ENCODE measurements at regions not wholly inside any gene's neighbourhood (a gene's known extent, or its start where the extent isn't known, plus 50 kb on each side); places are given as distances from the start of the nearest gene placed in this dataset.
A peak's percentile ranks its signal among the peaks of the same experiment; 100 is the strongest.

- no peak for DNase-seq (ENCODE audit: low read depth)
- in situ Hi-C loops (cut with HindIII; ENCODE audit: low sequenced_read_pairs): no loop called here
- TF ChIP-seq, protein P1, sequence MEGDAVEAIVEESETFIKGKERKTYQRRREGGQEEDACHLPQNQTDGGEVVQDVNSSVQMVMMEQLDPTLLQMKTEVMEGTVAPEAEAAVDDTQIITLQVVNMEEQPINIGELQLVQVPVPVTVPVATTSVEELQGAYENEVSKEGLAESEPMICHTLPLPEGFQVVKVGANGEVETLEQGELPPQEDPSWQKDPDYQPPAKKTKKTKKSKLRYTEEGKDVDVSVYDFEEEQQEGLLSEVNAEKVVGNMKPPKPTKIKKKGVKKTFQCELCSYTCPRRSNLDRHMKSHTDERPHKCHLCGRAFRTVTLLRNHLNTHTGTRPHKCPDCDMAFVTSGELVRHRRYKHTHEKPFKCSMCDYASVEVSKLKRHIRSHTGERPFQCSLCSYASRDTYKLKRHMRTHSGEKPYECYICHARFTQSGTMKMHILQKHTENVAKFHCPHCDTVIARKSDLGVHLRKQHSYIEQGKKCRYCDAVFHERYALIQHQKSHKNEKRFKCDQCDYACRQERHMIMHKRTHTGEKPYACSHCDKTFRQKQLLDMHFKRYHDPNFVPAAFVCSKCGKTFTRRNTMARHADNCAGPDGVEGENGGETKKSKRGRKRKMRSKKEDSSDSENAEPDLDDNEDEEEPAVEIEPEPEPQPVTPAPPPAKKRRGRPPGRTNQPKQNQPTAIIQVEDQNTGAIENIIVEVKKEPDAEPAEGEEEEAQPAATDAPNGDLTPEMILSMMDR (IDR thresholded peaks at IDR 0.05; ENCODE audit: low read depth, low read length, missing control alignments): no peak
- H3K4me3 ChIP-seq (ENCODE audit: low read depth, low read length): no peak overlapping the region
Observed at GRCh38 chr4:23036503-23036902, 343.8 kb downstream of the GBA3 start.

DNA sequence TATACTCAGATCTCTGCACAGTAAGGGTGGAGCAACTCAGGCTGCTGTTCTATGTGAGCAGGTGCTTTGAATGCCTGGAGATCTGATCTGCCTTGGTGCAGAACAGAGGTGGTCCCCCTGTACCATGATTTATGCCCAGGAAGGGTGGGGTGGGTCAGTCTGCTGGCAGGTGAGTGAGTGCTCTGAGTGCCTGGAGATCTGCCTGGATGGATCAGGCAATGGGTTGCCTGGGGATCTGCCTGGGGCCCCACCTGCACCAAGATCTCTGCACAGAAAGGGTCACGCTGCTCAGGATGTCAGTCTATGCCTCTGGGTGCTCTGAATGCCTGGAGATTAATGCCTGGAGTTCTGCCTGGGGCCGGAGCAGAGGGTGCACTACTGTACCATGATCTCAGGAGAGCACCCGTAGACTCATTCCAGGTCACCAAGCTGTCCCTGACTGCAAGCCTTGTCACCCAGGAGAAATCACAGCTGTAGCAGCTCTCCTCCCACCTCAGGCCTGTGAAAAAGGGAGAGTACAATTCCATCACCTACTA lies 342.9 kb downstream of the GBA3 start:
- in situ Hi-C loops (cut with HindIII; ENCODE audit: low sequenced_read_pairs): no loop called here
- TF ChIP-seq, protein P1 (IDR thresholded peaks at IDR 0.05; ENCODE audit: low read depth, low read length, missing control alignments): no peak
- H3K4me3 ChIP-seq (ENCODE audit: low read depth, low read length): no peak overlapping the region
- DNase-seq (ENCODE audit: low read depth): no peak

GRCh38 chr4:23034731-23035130 lies 342.0 kb downstream of the GBA3 start:
- H3K4me3 ChIP-seq (ENCODE audit: low read depth, low read length): no peak overlapping the region
- in situ Hi-C loops (cut with HindIII; ENCODE audit: low sequenced_read_pairs): no loop called here
- no peak for DNase-seq (ENCODE audit: low read depth)
- TF ChIP-seq, protein P1 (IDR thresholded peaks at IDR 0.05; ENCODE audit: low read depth, low read length, missing control alignments): no peak

DNA sequence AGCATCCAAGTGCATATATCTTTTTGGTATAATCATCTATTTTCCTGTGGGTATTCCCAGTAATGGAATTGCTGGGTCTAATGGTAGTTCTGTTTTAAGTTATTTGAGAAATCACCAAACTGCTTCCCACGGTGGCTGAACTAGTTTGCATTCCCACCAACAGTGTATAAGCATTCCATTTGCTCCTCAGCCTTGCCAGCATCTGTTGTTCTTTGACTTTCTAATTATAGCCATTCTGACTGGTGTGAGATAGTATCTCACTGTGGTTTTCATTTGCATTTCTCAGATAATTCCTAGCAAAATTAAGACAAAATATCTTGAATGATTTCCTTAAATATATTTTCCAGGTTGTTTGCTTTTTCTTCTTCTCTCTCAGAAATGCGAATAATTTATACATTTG lies 341.1 kb downstream of the GBA3 start:
- DNase-seq (ENCODE audit: low read depth): peak; percentile 44
- in situ Hi-C loops (cut with HindIII; ENCODE audit: low sequenced_read_pairs): no loop called here
- H3K4me3 ChIP-seq (ENCODE audit: low read depth, low read length): no peak overlapping the region
- TF ChIP-seq, protein P1 (IDR thresholded peaks at IDR 0.05; ENCODE audit: low read depth, low read length, missing control alignments): no peak

DNA sequence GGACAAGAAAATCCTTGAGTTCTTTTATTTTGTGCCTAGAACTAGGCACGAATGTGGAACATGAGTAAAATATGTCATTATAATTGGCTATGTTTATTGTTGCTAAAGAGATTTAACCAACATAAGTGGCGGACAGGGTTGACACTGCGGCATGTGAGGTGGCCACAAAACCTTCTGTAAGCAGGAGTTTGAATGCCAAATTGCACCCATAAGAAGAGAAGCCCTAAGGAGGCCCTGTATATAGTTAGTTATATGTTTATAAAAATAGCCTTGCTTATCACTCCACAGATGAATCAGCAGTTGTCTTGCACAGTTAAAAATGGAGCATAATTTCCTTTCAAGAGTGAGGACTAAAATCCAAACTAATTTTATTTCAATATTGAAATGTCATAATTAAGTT lies 336.1 kb downstream of the GBA3 start:
- TF ChIP-seq, protein P1 (IDR thresholded peaks at IDR 0.05; ENCODE audit: low read depth, low read length, missing control alignments): no peak
- H3K4me3 ChIP-seq (ENCODE audit: low read depth, low read length): no peak overlapping the region
- DNase-seq (ENCODE audit: low read depth): no peak
- in situ Hi-C loops (cut with HindIII; ENCODE audit: low sequenced_read_pairs): no loop called here

DNA sequence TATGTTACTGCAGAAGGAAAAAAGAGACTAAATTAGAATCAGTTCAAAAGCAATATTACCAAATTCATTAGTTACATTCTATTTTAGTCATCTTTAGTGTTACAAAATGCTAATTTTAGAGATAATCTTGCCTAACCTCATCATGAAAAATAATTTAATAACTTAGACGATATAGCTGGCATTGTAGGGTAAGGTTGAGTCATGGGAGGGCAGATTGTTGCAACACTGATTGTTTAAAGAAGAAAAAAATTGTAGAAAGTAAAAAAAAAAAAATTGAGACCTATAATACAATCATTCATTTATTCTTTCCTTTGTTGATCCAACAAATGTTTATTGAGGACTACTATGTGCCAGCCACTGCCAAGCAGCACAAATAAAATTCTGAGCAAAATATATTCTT lies 330.9 kb downstream of the GBA3 start:
- TF ChIP-seq, protein P1 (IDR thresholded peaks at IDR 0.05; ENCODE audit: low read depth, low read length, missing control alignments): no peak
- in situ Hi-C loops (cut with HindIII; ENCODE audit: low sequenced_read_pairs): no loop called here
- no peak for DNase-seq (ENCODE audit: low read depth)
- no peak overlapping the region for H3K4me3 ChIP-seq (ENCODE audit: low read depth, low read length)

DNA sequence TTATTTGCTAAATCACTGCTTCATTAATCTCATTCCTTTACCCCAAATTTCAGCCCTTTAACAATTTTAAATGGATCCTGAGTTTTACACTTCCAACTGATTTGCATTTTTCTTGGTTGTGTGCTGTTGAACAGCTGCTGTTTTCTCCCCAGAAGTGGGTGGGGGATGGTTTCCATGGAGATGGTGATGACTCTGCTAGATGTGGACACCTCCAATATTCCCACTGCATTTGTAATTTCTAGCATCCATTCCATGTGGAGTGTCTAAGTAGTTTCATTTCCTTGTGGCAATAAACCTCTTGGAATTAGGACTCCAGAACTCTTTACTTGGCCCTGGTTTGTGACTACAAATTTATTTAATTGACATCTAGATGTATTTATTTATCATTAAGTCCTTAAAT lies 330.4 kb downstream of the GBA3 start:
- no peak for DNase-seq (ENCODE audit: low read depth)
- no peak overlapping the region for H3K4me3 ChIP-seq (ENCODE audit: low read depth, low read length)
- in situ Hi-C loops (cut with HindIII; ENCODE audit: low sequenced_read_pairs): no loop called here
- TF ChIP-seq, protein P1 (IDR thresholded peaks at IDR 0.05; ENCODE audit: low read depth, low read length, missing control alignments): no peak

Data from astrocyte of the cerebellum (primary cell).